Right lobe of liver (tissue), 4 donors: ENCODE measurements at regions not wholly inside any gene's neighbourhood (a gene's known extent, or its start where the extent isn't known, plus 50 kb on each side); places are given as distances from the start of the nearest gene placed in this dataset.

Experiments used
- CTCF ChIP-seq, 4 donors: fragments of 200-600 bp in 3 of 4; fragments of 450-650 bp in 1 of 4; IDR thresholded peaks; one replicate each; pipeline versions ENCODE4 v1.5.1 to v1.8.0; 2016 to 2022; ENCODE audit warnings: antibody characterized with exemption in 4 of 4, mild to moderate bottlenecking in 2 of 4
- POLR2A ChIP-seq: fragments of 450-650 bp; IDR thresholded peaks from one replicate; pipeline ENCODE4 v1.6.1; 2017; ENCODE audit warnings: antibody characterized with exemption, mild to moderate bottlenecking
- donor health status: DM: no; HTN: no; CAD: no.
- donor health status: DM: no; HTN: no; CAD: no.
- donor health status: DM: no; HTN: yes; CAD: no.

GRCh38 chr21:27293239-27293638 is 326.4 kb upstream of the ADAMTS5 start:
- TF ChIP-seq CTCF (IDR thresholded peaks at IDR 0.05) (no peak), POLR2A (no peak)
